ENCODE measurements at regions not wholly inside any gene's neighbourhood (a gene's known extent, or its start where the extent isn't known, plus 50 kb on each side); places are given as distances from the start of the nearest gene placed in this dataset.

DNA sequence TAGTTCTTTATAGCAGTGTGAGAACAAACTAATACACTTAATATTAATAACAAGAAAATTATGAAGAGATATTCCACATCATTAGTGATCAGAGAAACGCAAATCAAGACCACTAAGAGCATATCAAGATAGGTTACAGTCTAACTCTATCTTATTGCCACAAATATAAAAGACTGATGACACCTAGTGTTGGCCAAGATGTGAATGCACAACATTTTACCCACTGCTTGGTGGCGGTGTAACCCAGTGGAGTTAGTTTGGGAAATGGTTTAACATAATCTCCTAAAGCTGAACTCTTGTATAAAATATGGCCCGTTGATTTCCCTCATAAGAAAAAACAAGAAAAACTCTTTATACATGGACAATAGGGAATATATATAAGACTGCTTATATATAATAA is 92.4 kb downstream of the SLITRK2 start:
- Histone ChIP-seq H3K27ac (ENCODE audit: control insufficient read depth, insufficient read depth) (no peak overlapping the region), H3K9ac (ENCODE audit: control insufficient read depth, insufficient read depth, low read length) (no peak overlapping the region), H3K4me1 (ENCODE audit: control insufficient read depth, insufficient read depth, low read length) (no peaks in the 10 kb centered on the region), H3K9me3 (replicated peaks; ENCODE audit: control insufficient read depth, insufficient read depth, low read length) (no peaks in the 10 kb centered on the region), H3K79me2 (ENCODE audit: control insufficient read depth, insufficient read depth, low read length) (no peaks in the 10 kb centered on the region), H2AFZ (ENCODE audit: control insufficient read depth, low read depth, low read length) (no peak overlapping the region), H3K27me3 (replicated peaks in 1 of 2; ENCODE audit: control insufficient read depth in 2 of 2, insufficient read depth in 2 of 2, low read length in 1 of 2) (no peaks in the 10 kb centered on the region), H3K4me2 (ENCODE audit: control insufficient read depth, insufficient read depth) (no peak overlapping the region), H3K36me3 (ENCODE audit: control insufficient read depth in 2 of 2, insufficient read depth in 2 of 2, low read length in 1 of 2) (no peaks in the 10 kb centered on the region), H4K20me1 (ENCODE audit: control insufficient read depth, insufficient read depth) (no peaks in the 10 kb centered on the region), H3K4me3 (no peak overlapping the region)
- ChIA-PET RAD21 (ENCODE audit: unreplicated experiment) (no interaction called here), POLR2A (no interaction called here), SMC1A (ENCODE audit: uncharacterized antibody, unreplicated experiment) (interaction anchor here (0.8 kb wide), 1 partner anchor 549 kb away, joined by 3 read pairs; no protein-coding TSS in a partner anchor), CTCF (no interaction called here)
- in situ Hi-C loops (cut with MboI), result no loop called here
- WGBS (ENCODE audit: insufficient coverage, insufficient replicate concordance, low lambda C conversion rate, missing lambda C conversion rate), result 16% methylated on average over 3 of the region's 3 CpGs
- TF ChIP-seq MYB (IDR thresholded peaks at IDR 0.05; ENCODE audit: borderline replicate concordance, low read depth, low read length), result no peak
- no peak for TF ChIP-seq PRDM15 (CRISPR knock-in tag; IDR thresholded peaks at IDR 0.05)
- no peak for TF ChIP-seq POLR2AphosphoS5 (IDR thresholded peaks at IDR 0.05; ENCODE audit: low read length)
- no peak for TF ChIP-seq ZNF384 (IDR thresholded peaks at IDR 0.05; ENCODE audit: borderline replicate concordance, low read depth, low read length)
- TF ChIP-seq, protein P1, sequence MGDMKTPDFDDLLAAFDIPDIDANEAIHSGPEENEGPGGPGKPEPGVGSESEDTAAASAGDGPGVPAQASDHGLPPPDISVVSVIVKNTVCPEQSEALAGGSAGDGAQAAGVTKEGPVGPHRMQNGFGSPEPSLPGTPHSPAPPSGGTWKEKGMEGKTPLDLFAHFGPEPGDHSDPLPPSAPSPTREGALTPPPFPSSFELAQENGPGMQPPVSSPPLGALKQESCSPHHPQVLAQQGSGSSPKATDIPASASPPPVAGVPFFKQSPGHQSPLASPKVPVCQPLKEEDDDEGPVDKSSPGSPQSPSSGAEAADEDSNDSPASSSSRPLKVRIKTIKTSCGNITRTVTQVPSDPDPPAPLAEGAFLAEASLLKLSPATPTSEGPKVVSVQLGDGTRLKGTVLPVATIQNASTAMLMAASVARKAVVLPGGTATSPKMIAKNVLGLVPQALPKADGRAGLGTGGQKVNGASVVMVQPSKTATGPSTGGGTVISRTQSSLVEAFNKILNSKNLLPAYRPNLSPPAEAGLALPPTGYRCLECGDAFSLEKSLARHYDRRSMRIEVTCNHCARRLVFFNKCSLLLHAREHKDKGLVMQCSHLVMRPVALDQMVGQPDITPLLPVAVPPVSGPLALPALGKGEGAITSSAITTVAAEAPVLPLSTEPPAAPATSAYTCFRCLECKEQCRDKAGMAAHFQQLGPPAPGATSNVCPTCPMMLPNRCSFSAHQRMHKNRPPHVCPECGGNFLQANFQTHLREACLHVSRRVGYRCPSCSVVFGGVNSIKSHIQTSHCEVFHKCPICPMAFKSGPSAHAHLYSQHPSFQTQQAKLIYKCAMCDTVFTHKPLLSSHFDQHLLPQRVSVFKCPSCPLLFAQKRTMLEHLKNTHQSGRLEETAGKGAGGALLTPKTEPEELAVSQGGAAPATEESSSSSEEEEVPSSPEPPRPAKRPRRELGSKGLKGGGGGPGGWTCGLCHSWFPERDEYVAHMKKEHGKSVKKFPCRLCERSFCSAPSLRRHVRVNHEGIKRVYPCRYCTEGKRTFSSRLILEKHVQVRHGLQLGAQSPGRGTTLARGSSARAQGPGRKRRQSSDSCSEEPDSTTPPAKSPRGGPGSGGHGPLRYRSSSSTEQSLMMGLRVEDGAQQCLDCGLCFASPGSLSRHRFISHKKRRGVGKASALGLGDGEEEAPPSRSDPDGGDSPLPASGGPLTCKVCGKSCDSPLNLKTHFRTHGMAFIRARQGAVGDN (IDR thresholded peaks at IDR 0.05), result no peak
- no peak for TF ChIP-seq PAX5 (IDR thresholded peaks at IDR 0.05; ENCODE audit: borderline replicate concordance, low read depth, low read length)
- TF ChIP-seq, protein P2, sequence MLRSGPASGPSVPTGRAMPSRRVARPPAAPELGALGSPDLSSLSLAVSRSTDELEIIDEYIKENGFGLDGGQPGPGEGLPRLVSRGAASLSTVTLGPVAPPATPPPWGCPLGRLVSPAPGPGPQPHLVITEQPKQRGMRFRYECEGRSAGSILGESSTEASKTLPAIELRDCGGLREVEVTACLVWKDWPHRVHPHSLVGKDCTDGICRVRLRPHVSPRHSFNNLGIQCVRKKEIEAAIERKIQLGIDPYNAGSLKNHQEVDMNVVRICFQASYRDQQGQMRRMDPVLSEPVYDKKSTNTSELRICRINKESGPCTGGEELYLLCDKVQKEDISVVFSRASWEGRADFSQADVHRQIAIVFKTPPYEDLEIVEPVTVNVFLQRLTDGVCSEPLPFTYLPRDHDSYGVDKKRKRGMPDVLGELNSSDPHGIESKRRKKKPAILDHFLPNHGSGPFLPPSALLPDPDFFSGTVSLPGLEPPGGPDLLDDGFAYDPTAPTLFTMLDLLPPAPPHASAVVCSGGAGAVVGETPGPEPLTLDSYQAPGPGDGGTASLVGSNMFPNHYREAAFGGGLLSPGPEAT (IDR thresholded peaks at IDR 0.05; ENCODE audit: low read depth), result no peak
- no peak for TF ChIP-seq KAT2A (conservative IDR thresholded peaks at IDR 0.05; ENCODE audit: control insufficient read depth, low read depth, low read length)
- TF ChIP-seq MLLT1 (IDR thresholded peaks at IDR 0.05), result no peak
- no peak for TF ChIP-seq FOXK2 (IDR thresholded peaks at IDR 0.05)
- DNase-seq (ENCODE audit: low read depth, low spot score) (no peak), FAIRE-seq (no peak), ATAC-seq (no peak)
- BruUV-seq (replicated peaks), result no TSS peak
- intact Hi-C loops (cut with micrococcal nuclease; ENCODE audit: unreplicated experiment), result no loop called here
